ENCODE measurements at regions not wholly inside any gene's neighbourhood (a gene's known extent, or its start where the extent isn't known, plus 50 kb on each side); places are given as distances from the start of the nearest gene placed in this dataset.

DNA sequence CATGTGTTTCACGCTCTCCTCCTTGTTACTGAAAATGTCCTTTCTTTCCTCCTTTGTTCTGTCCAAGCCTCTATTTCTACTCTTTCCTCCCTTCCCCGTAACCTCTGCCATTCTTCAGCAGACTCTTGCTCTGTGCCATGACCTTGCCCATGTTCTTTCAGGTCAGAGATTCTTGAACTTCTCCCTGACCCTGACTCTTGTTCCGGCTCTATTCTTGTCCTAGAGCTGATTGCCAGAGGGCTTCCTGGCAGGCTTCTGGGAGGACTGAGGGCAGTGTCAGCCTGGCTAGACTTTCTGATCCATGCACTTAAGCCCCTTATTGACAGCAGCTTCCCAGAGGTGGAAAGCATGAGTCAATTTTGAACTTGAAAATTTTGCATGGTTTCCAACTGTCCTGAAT, 174.2 kb downstream of the TMEM161B start:
- no peak for DNase-seq (ENCODE audit: low read depth, low spot score)
- H3K4me3 ChIP-seq (ENCODE audit: low read depth in 2 of 2, low read length in 2 of 2): no peak overlapping the region
- ATAC-seq: no peak
- intact Hi-C loops (cut with micrococcal nuclease; ENCODE audit: unreplicated experiment) (no loop called here), in situ Hi-C loops (cut with HindIII; ENCODE audit: low pct_unique_long_range_greater_than_20kb, low sequenced_read_pairs) (no loop called here)
- no TSS peak for BruUV-seq (replicated peaks)
- H3K27me3 ChIP-seq (ENCODE audit: control insufficient read depth, insufficient read depth, low read length): no peaks in the 10 kb centered on the region
- H3K27ac ChIP-seq (ENCODE audit: low read length): no peak overlapping the region
- CTCF ChIA-PET: no interaction called here
- H3K4me1 ChIP-seq (ENCODE audit: control insufficient read depth, insufficient read depth, low read length): no peaks in the 10 kb centered on the region
- no peaks in the 10 kb centered on the region for H3K36me3 ChIP-seq (ENCODE audit: control insufficient read depth, insufficient read depth, low read length)
- H3K9me3 ChIP-seq (ENCODE audit: control insufficient read depth, insufficient read depth, low read depth, low read length): no peaks in the 10 kb centered on the region
- no peak for TF ChIP-seq SIN3A (IDR thresholded peaks at IDR 0.05; ENCODE audit: borderline replicate concordance, insufficient read depth, low read depth, low read length)
- TF ChIP-seq CTCF (IDR thresholded peaks at IDR 0.05): no peak
- TF ChIP-seq POLR2AphosphoS5 (IDR thresholded peaks at IDR 0.05; ENCODE audit: low read depth, low read length): no peak
- TF ChIP-seq TCF7L2 (IDR thresholded peaks at IDR 0.05; ENCODE audit: low read depth, low read length): no peak
- TF ChIP-seq, protein P1, sequence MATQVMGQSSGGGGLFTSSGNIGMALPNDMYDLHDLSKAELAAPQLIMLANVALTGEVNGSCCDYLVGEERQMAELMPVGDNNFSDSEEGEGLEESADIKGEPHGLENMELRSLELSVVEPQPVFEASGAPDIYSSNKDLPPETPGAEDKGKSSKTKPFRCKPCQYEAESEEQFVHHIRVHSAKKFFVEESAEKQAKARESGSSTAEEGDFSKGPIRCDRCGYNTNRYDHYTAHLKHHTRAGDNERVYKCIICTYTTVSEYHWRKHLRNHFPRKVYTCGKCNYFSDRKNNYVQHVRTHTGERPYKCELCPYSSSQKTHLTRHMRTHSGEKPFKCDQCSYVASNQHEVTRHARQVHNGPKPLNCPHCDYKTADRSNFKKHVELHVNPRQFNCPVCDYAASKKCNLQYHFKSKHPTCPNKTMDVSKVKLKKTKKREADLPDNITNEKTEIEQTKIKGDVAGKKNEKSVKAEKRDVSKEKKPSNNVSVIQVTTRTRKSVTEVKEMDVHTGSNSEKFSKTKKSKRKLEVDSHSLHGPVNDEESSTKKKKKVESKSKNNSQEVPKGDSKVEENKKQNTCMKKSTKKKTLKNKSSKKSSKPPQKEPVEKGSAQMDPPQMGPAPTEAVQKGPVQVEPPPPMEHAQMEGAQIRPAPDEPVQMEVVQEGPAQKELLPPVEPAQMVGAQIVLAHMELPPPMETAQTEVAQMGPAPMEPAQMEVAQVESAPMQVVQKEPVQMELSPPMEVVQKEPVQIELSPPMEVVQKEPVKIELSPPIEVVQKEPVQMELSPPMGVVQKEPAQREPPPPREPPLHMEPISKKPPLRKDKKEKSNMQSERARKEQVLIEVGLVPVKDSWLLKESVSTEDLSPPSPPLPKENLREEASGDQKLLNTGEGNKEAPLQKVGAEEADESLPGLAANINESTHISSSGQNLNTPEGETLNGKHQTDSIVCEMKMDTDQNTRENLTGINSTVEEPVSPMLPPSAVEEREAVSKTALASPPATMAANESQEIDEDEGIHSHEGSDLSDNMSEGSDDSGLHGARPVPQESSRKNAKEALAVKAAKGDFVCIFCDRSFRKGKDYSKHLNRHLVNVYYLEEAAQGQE (IDR thresholded peaks at IDR 0.05; ENCODE audit: insufficient read depth in 1 of 2, low read depth in 2 of 2, low read length in 1 of 2): no peak
- POLR2A ChIA-PET: no interaction called here

DNA sequence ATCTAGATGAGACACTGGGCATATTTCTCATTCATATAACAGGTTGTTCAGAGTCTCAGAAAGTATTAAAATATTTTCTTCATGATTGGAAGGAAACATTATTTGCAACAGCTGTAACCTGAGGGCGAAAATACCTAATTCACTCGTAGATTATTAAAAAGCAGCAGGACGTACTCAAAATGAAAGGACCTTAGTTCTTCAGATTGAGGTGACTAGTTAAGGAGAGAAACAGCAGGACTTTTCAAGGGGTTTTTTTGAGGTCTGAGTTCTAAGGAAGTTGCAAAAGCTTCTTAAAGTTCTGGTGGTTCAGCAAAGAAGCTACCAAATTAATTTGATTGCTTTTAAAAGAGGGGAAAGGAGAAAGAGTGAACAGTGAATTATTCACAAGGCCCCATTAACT, 174.9 kb downstream of the TMEM161B start:
- H3K4me1 ChIP-seq (ENCODE audit: control insufficient read depth, insufficient read depth, low read length): no peaks in the 10 kb centered on the region
- ChIA-PET POLR2A (no interaction called here), CTCF (no interaction called here)
- no peaks in the 10 kb centered on the region for H3K36me3 ChIP-seq (ENCODE audit: control insufficient read depth, insufficient read depth, low read length)
- no peaks in the 10 kb centered on the region for H3K27me3 ChIP-seq (ENCODE audit: control insufficient read depth, insufficient read depth, low read length)
- no TSS peak for BruUV-seq (replicated peaks)
- no peak overlapping the region for H3K27ac ChIP-seq (ENCODE audit: low read length)
- in situ Hi-C loops (cut with HindIII; ENCODE audit: low pct_unique_long_range_greater_than_20kb, low sequenced_read_pairs) (no loop called here), intact Hi-C loops (cut with micrococcal nuclease; ENCODE audit: unreplicated experiment) (no loop called here)
- H3K9me3 ChIP-seq (ENCODE audit: control insufficient read depth, insufficient read depth, low read depth, low read length): no peaks in the 10 kb centered on the region
- H3K4me3 ChIP-seq (ENCODE audit: low read depth in 2 of 2, low read length in 2 of 2): no peak overlapping the region
- DNase-seq (ENCODE audit: low read depth, low spot score) (no peak), ATAC-seq (no peak)
- TF ChIP-seq SIN3A (IDR thresholded peaks at IDR 0.05; ENCODE audit: borderline replicate concordance, insufficient read depth, low read depth, low read length) (no peak), POLR2AphosphoS5 (IDR thresholded peaks at IDR 0.05; ENCODE audit: low read depth, low read length) (no peak), TCF7L2 (IDR thresholded peaks at IDR 0.05; ENCODE audit: low read depth, low read length) (no peak), CTCF (IDR thresholded peaks at IDR 0.05) (no peak)
- TF ChIP-seq, protein P1 (IDR thresholded peaks at IDR 0.05; ENCODE audit: insufficient read depth in 1 of 2, low read depth in 2 of 2, low read length in 1 of 2): no peak

All from Panc1 (cell line).